HG03378 (cell line): ENCODE measurements at regions not wholly inside any gene's neighbourhood (a gene's known extent, or its start where the extent isn't known, plus 50 kb on each side); places are given as distances from the start of the nearest gene placed in this dataset.
"Not testable (repeated sequence)": the region's sequence is repeated elsewhere in the genome, so short reads cannot be mapped to it uniquely, and the experiment has no call there.

Experiments
- ATAC-seq: cut with Tn5 transposase; IDR thresholded peaks from one replicate; pipeline ENCODE4 v1.9.1; 2021; ENCODE audit warnings: mild to moderate bottlenecking, moderate library complexity; ENCODE audit not compliant: unreplicated experiment

GRCh38 chr5:10019236-10019635 is 230.5 kb downstream of the ATPSCKMT start:
- ATAC-seq: no peak

- ATAC-seq: no peak
These were observed 231.3 kb downstream of the ATPSCKMT start for GRCh38 chr5:10018201-10019069.

GRCh38 chr5:10017786-10018185 is 231.9 kb downstream of the ATPSCKMT start:
- ATAC-seq: no peak

DNA sequence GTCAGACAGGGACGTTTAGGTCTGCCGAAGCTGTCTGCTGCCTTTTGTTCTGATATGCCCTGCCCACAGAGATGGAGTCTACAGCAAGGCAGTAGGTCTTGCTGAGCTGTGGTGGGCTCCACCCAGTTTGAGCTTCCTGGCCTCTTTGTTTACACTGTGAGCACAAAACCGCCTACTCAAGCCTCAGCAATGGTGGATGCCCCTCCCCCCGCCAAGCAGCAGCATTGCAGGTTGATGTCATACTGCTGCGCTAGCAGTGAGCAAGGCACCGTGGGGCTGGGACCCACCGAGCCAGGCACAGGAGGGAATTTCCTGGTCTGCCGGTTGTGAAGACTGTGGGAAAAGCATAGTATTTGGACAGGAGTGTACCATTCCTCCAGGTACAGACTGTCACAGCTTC is 233.1 kb downstream of the ATPSCKMT start:
- not testable (repeated sequence) for ATAC-seq

GRCh38 chr5:10015681-10016080 is 234.0 kb downstream of the ATPSCKMT start:
- not testable (repeated sequence) for ATAC-seq

DNA sequence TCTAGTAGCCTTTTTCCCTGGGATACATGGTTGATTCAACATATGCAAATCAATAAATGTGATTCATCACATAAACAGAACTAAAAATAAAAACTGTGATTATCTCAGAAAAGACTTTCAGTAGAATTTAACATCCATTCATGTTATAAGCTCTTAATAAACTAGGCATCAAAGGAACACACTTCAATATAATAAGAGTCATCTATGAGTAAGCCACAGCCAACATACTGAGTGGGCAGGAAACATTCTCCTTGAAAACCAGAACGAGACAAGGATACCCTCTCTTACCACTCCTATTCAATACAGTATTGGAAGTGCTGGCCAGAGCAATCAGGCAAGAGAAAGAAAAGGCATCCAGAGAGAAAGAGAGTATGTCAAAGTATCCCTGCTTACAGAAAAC is 239.9 kb downstream of the ATPSCKMT start:
- no peak for ATAC-seq

DNA sequence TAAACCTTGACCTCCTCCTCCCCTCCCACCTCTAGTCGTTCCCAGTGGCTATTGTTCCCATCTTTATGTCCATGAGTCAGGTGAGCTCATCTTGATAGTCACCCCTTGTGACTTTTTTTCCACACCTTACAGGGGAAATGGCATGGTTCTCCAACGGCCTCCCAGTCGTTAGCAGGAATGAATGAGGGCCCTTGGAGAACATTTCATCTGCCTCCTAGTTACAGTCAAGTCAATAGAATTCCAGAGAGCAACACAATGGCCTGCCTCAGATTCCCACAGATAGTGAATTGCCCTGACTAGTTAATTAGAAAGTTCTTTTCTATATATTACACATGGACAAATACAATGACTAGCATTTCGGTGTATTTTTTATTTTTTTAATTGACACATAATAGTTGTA is 262.6 kb downstream of the ATPSCKMT start:
- no peak for ATAC-seq

- ATAC-seq: no peak
These were observed 272.6 kb downstream of the ATPSCKMT start for GRCh38 chr5:9977070-9977469.

GRCh38 chr5:9976621-9977020 is 273.1 kb downstream of the ATPSCKMT start:
- ATAC-seq: no peak

GRCh38 chr5:9972059-9972458 is 277.6 kb downstream of the ATPSCKMT start:
- ATAC-seq: no peak

DNA sequence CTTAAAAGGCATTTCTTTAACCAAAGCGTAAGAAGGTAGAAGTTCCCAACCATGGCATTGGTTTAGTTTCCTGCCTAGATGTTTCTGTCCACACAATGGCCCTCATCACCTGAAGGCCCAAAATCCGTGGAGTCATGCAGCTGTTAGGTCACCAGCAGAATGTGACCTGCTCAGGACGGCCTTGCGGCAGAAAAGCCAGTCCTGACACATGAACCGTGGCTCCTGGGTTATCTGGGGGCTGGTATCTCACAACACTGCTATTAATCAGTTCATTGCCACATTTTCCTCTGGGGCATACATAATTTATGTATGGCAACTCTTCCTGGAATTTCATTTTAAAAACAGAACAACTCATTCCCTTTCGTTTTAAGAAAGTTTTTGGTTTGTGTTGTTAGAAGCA is 278.4 kb downstream of the ATPSCKMT start:
- no peak for ATAC-seq

DNA sequence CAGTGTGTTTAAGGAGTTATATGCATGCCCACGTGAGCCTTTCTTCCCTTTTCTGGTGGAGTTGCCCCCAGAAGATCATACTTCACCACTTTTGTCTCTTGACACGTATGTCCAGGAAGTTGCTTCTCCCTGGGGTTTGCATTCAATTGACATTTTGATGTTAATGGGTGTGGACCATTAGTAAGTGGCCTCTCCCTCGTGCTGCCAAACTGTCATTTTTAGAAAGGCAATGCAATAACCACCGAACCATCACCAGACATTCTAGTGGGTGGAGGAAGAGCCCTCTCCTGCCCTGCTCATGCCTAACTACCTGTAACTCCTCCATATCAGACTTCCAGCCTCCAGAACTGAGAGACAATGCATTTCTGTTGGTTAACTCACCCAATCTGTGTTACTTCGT is 290.8 kb downstream of the ATPSCKMT start:
- no peak for ATAC-seq

- no peak for ATAC-seq
These were observed 292.5 kb downstream of the ATPSCKMT start for GRCh38 chr5:9957214-9957613.

GRCh38 chr5:9956725-9957124 is 293.0 kb downstream of the ATPSCKMT start:
- ATAC-seq: no peak

- no peak for ATAC-seq
These were observed 294.1 kb downstream of the ATPSCKMT start for GRCh38 chr5:9955586-9955985.

DNA sequence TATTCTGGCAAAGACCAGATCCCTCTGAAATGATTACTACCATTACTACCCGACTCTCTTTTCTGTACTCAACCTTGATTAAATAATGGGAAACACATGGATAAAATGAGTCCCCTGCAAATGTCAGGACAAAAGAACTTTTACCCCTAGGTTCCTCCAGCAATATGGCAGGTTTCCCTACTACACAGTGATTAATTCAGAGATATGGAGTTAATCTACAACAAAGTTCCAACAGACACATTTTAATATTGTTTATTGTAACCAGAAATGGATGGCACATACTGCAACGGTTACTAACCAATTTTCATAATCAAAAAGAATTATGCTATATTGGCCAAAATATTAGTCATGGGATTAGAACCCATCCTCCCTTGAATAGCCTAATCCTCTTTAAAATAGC is 294.8 kb downstream of the ATPSCKMT start:
- no peak for ATAC-seq

DNA sequence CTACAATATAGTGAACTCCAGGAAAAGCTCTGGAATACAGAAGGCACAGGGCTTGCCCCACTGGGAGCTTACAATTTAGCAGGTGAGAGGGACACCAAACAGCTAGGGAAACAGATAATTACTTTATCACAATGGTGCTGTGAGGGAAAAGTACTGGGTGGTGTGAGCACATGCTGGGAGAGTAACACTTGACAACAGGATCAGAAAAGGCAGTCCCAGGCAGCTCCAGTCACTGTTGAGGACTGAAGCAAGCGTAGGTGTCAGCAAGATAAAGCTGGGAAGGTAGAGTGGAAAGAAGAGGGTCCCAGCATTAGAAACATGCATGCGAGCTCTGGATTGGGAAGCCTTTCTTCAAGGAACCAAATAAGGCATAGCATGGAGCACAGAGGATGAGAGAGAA is 296.0 kb downstream of the ATPSCKMT start:
- ATAC-seq: no peak

- no peak for ATAC-seq
These were observed 297.7 kb downstream of the ATPSCKMT start for GRCh38 chr5:9951865-9952516.

DNA sequence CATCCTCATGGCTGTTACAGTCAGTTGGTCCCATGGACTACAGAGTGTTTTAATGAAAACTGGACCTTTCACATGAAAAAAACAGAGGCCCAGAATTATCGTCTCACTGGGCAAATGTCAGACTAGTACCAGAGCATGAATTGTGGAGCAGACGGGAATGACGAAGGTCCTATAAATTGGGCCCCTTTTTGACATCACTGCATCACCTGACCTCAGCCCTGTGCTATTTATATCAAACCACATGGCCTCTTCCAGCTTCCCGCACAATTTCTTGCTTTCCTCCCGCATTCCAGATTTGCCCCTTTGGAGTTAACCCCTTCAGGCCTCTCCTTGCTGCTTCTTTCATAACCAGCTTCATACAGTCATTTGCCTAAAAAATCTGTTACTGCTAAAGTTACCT is 301.7 kb downstream of the ATPSCKMT start:
- no peak for ATAC-seq

DNA sequence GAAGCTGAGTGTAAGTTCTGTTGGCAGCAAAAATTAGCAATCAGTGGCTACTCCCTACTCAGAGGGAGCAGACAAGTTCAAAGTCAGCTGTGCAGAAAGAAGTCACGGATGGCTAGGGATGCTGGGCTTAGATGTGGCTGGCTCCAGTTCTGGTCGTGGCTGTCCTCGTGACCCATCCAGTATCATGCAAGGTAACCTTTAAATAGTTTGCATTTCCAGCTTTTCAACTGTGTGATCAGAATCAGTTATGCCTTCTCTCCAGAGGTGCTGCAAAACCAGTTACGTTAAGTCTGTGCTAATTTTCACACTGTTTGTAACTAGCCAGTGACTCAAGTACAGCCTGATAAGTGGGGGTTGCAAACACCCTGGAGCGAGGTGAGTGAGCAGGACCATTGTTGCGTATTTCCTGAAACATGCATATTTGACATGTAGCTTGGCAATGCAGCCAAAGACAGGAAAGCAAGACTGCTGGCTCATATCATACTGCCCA is 302.4 kb downstream of the ATPSCKMT start:
- ATAC-seq: peak; percentile 49

DNA sequence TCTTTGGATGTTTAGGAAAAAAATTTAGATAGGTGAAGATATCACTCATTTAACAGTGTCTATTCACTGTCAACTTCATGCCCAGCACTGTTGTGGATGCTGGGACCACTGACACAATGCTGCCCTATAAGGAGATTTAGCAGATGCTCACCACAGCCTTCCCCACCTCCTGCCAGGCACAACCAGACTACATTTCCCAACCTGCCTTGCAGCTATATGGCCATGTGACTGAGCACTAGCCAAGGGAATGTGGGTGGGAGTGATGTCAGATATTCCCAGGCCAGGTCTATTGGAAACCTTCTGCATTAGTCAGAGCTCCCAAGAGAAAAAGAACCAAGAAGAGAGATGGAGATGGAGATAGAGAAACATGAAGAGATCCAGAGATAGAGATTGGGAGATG is 302.6 kb upstream of the TAS2R1 start:
- no peak for ATAC-seq

GRCh38 chr5:9930156-9930555 is 300.0 kb upstream of the TAS2R1 start:
- ATAC-seq: no peak
